DMS53 treated with DMSO at 0.1 percent for 48 hours (cell line): ENCODE measurements at regions not wholly inside any gene's neighbourhood (a gene's known extent, or its start where the extent isn't known, plus 50 kb on each side); places are given as distances from the start of the nearest gene placed in this dataset.
"Not testable (repeated sequence)": the region's sequence is repeated elsewhere in the genome, so short reads cannot be mapped to it uniquely, and the experiment has no call there.

ENCODE experiments used
- DNase-seq: peaks from one replicate; lab custom pipeline; 2025; ENCODE audit not compliant: unreplicated experiment; lab: John Stamatoyannopoulos, UW

DNA sequence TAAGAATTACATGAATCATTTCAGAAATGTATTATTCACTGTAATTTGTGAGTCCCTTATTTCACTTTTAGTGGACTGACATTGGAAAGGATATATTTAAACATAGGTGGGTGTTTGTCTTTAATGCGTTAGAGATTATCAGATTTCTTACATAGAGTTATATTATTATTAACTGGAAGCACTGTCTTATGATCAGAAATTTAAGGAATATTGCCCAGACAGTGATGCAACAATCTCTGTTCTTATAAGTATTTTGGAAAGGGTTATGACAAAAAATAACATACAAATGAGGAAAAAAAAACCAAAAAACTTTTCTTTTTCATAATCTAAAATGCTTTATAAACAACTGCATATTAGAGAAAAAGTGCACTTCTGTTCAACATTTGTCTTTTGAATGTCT is 836.6 kb downstream of the SLC6A15 start:
- no peak for DNase-seq

DNA sequence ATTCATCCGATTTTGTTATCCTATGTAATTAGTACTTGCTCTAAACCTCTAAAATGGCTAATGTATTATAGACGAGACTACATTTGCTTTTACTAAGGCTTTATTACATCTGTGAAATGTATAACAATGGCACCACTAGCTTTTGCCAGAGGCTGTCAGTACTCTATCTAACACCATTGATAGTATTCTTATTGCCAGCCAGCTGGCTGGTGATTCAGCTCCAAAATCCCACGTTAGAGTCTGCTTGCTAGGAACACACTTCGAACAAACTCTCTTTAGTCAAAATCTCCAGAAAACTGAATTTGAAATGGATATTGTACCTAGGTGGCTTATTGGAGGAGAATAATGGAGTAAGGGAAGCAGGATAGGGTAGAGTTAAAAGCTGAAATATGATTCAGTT is 839.2 kb downstream of the SLC6A15 start:
- no peak for DNase-seq

DNA sequence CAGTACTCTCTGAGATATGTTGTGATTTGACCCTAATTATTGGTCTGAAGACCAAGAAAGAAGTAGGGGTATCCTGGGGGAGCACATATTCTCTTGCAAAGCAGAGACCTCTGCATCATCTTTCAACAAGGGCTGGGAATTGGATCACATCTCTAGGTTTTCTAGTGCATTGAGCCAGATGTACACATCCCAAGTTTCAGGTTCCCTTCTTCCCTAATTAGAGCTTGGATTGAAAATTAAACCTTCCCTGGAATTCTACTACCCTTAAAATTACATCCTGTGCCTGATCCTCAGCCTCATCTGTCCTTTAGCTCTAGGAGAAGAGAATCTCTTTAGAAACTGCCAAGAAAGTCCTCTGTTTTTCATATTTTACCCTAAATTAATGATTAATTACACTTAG is 839.6 kb downstream of the SLC6A15 start:
- DNase-seq = no peak

DNA sequence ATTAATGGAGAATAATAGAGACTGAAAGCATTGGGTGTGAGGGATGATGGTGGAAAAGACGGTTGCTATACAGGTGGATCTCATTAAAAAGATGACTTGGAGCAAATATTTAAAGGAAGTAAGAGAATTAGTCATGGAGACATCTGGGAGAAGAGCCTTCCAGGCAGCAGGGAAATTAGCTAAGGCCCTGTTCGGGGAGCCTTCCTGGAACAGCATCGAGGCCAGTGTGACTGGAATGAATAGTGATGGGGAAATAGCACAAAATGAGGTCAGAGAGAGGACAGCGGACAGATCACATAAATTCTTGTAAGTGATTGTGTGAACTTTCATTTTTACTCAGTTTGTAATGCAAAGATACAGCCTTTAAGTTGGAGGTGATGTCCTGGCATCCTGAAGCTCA is 842.3 kb downstream of the SLC6A15 start:
- DNase-seq = no peak

DNA sequence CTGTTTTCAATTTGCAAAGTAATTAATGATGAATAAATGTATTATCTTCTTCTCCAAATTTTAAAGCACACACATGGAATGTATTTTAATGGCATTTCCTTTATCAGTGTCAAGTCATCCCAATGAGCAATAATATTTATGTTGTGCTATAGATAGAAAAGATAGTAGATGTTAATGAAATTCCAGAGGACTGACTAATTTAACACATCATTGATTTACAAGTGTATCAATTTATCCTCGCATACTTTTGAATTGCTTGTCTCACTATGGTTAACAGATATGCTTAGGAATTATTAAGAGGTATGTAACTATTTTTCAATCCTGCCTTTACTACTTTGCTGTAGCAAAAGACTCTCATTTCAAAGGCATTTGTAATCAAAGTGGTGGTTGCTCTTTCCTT is 842.9 kb downstream of the SLC6A15 start:
- no peak for DNase-seq

DNA sequence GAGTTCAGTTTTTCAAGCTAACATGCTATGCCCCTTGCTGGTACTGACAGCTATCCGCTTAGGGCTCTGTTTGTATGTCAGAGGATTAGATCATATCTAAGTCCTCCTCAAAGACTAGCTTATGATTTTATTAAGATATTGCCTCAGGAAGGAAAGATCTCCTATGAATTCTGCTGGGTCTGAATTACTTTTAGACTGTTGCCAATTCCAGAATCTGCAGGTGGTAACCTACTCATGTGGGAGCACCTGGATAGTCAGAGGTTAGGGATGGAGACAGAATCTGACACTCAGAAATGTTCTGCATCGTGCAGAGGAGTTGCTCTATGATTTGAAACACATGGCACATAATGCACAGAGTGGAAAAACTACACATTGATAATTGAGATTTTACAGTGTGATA is 843.4 kb downstream of the SLC6A15 start:
- no peak for DNase-seq

DNA sequence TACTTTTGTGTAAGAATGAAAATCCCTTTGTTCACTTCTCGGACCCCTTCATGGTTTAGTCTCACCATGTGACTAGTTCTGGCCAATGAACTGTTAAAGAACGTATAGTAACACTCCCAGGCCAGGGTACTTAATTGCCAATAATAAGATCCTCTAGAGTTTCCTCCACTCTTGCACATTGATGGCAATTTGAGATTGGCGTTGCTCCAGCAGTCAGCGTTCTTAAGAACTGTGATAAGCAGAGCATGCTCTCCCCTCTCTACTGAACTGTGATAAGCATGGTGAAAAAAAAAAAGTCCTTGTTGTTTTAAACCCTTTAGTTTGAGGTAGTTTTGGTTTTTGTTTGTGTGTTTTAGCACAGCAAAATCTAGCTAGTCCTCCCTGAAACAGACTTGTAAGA is 854.5 kb downstream of the SLC6A15 start:
- DNase-seq = no peak

DNA sequence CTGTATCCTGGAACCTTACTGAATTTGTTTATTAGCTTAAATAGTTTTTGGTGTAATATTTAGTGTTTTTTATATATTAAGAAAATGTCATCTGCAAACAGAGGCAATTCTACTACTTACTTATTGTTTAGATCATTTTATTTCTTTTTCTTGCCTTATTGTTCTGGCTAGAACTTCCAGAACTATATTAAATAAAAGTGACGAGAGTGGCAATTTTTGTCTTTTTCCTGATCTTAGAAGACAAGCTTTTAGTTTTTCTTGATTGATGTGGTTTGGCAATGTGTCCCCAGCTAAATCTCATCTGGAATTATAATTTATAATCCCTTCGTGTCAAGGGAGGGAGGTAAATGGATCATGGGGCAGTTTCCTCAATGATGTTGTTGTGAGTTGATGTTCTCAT is 857.8 kb downstream of the SLC6A15 start:
- DNase-seq = no peak

DNA sequence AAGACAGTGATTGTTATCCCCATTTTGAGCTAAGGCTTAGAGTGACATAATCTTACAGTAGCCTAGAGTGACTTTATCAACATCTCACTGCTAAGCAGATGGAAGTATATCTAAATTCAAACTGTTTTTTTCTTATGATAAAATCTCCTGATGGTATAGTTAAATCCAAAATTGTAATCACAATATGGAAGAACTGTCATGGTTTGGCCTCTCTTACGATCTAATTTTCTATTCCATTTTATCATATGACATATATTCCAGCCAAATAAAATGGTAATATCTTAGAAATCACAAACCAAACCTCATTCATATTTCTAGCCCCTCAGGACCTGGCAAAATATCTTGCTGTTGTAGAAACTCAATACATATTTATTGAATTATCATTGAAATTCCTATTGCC is 864.7 kb downstream of the SLC6A15 start:
- DNase-seq = no peak

DNA sequence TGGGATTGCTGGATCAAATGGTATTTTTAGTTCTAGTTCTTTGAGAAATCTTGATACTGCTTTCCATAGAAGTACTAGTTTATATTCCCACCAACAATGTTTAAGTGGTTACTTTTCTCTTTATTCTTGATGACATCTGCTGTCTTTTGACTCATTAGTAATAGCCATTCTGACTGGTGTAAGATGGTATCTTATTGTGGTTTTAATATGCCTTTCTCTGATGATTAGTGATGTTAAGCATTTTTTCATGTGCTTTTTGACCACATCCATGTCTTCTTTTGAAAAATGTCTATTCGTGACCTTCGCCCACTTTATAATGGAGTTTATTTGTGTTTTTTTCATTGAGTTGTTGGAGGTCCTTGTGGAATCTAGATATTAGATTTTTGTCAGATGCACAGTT is 865.7 kb downstream of the SLC6A15 start:
- no peak for DNase-seq

DNA sequence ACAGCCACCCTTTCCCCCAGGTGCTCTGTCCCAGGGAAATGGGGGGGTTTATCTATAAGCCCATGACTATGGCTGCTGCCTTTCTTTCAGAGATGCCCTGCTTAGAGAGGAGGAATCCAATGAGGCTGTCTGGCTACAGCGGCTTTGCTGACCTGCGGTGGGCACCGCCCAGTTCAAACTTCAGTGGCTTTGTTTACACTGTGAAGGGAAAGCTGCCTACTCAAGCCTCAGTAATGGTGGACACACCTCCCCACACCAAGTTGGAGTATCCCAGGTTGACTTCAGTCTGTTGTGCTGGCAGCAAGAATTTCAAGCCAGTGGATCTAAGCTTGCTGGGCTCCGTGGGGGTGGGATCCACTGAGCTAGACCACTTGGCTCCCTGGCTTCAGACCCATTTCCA is 869.2 kb downstream of the SLC6A15 start:
- DNase-seq = no peak

DNA sequence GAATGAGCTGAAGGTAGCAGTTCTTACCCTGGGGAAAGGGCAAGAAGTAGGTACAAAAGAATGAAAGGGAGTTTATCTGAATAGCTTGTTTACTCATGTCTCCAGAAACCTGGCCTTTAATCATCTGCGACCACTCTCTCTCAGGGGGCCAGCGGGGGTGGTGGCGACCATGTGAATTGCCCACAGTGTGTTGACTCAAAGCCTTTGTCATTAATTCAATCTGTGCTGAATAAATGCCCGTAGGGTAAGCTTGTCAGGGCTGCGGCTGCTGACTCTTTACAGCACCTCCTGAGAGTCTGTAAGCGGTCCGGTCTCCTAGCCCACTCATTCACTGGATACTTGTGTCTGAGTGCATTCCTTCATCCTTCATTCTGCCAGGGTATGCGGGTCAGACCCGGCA is 874.4 kb downstream of the SLC6A15 start:
- DNase-seq = no peak

DNA sequence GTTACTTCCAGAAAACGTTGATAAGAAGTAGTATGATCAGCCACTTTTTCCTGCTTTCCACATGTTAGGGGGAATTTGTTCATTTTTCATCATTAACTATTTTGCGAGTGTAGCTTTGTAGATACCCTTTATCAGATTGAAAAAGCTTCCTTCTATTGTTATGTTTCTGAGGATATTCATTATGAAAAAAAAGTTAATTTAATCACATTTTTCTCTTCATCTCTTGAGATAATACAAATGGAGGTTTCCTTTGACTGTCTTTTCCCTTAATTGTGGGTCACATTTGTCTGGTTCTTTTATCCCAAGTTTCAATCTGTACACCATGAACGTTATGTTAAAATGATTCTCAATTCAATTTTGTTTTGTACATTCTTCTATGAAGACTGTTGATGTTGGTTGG is 875.7 kb downstream of the SLC6A15 start:
- no peak for DNase-seq

DNA sequence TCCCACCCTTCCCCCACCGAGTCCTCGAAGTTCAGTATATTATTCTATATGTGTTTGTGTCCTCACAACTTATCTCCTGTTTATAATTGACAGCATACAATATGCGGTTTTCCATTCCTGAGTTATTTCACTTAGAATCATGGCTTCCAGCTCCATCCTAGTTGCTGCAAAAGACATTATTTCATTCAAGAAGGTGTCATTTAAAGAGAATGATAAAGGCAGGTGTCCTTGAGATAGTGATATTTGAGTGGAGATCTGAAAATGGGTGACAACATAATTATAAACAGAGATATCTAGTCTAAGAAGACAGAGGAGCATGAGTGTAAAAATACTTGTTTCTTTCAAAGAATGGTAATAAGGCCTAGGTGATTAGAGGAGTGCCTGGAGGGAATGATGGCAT is 876.8 kb downstream of the SLC6A15 start:
- DNase-seq = no peak

DNA sequence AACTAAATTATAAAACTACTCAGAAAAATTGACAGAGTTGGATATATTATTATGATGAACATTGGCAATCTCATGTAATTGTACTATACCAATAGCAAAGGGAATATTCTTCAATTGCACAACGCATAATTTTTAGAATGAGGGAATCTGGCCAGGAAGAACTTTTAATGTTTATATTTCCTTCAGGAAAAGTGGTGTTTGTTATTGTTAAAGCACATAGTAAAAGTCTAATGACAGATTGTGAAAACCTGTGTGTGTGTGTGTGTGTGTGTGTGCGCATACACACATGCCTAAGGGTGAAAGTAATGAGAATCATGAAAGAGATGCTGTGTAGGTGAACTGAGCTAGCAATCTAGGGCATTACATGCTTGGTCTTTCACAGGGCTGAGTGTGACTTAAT is 877.7 kb downstream of the SLC6A15 start:
- DNase-seq = no peak

DNA sequence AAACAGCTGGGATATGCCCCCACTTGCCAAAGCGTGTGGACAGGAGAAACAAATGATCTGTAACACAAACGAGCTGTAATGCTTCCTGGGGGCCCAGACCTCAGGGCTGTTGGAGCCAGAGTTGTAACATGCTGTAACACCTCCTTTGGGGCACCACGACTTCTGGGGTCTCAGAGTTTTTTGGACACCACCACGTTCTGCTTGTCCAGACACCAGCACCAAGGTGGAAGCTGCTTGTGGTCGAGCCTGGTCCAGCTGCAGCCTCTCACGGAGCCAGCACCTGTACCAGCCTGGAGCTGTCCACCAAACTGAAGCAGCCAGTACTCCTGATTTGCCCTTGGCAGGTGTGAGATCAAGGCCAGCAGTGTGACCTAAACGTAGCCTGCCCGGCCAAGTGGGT is 879.4 kb downstream of the SLC6A15 start:
- no peak for DNase-seq

DNA sequence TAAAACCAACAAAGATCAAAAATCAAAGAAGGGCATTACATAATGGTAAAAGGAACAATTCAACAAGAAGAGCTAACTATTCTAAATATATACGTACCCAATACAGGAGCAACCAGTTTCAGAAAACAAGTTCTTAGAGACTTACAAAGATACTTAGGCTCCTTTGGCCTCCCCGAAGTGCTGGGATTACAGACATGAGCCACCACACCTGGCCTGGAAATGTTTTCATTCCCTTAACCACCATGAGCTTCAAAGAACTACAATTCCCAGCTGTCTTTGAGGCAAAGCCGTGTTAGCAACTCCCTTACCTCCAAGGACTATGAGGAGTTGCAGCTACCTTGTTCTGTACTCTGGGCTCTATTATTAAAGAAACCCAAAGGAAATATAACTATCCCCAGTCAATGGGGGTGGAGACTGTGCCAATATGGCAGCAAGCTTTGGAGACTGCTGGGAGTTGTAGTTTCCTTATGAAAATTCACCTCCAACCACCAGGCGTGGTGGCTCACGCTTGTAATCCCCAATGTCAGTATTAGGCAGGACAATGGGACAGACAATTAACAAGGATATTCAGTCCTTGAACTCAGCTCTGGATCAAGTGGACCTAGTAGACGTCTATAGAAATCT is 893.9 kb downstream of the SLC6A15 start:
- not testable (repeated sequence) for DNase-seq

DNA sequence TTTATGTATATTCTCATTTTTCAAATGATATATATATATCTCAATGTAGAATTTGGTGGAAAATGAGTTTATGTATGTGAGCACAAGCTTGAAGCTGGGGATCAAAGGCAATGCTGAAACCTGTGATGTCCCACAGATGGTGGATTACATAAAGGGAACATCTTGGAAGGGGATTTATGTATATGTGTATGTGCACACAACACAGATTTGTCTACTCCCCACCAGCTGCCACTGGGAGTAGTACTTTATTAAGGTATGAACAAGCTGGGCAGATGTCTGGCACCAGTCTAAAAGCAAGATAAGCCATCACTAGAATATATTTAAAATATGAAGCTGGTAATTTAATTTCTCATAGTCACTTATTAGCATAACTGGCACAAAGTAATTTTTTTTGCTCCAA is 895.6 kb downstream of the SLC6A15 start:
- no peak for DNase-seq

DNA sequence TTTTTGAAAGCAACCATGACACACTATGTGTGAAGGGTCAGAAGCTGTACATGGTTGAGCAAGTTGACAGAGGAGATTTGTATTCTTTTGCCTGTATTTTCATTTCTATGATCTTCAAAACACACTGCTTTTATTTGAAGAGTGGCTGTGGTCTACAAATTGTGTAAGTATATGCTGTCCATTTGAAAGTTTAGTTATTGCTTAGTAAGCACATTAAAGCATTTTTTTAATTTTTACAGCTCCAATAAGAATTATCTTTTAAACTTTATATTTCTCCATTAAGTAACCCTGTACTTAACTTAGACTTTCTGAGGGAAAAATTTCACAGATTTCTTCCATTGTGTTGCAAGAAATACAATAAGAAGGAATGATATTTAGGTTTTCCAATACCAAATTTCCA is 915.2 kb downstream of the SLC6A15 start:
- no peak for DNase-seq

DNA sequence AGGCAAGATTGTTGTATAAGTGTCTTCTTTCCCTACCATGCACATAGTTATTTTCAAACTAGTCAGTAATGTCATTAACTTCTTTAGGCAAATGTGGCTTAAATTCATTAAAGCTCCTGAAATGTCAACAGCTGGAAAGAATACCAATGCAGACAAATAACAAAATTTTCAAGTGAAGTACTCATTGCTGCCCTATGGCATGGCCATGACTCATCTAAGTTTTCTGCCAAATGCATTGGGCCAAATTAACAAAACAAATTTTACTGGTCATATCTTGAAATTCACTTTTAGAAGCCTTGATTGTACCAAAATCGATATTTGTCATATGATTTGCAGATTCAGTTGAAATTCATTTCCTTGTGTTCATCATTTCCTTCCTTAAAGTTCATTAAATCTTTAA is 915.9 kb downstream of the SLC6A15 start:
- DNase-seq = no peak

DNA sequence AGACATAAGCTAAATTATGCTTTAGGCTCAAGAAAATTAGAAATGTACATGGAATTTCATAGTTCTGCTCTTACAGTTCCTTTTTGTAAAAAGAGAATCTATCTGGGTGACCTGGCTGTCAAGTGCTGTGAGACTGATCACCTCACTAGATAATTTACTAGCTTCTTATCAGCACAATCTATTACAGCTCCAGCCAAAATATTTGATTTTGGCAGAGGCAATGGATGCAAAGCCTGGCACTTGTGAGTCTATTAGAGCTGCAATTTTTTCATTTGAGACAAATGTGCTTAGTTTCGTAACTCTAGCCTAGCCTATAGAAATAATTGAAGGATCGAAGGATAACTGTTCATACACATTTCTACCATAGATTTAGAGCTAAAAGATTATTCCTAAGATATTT is 927.5 kb downstream of the SLC6A15 start:
- DNase-seq = no peak

DNA sequence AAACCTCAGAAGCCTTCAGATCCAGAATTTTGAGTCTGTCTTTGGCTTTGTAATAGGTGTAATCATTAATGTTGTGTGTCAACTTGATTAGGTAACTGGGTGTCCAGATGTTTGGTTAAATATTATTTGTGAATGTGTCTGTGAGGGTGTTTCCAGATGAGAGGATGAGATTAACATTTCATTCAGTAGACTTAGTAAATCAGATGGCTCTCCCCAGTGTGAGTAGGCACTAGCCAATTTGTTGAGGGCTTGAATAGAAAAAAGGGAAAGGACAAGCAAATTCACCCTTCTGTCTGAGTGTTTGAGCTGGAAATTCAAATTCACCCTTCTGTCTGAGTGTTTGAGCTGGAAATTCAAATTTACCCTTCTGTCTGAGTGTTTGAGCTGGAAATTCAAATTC is 932.2 kb downstream of the SLC6A15 start:
- no peak for DNase-seq

DNA sequence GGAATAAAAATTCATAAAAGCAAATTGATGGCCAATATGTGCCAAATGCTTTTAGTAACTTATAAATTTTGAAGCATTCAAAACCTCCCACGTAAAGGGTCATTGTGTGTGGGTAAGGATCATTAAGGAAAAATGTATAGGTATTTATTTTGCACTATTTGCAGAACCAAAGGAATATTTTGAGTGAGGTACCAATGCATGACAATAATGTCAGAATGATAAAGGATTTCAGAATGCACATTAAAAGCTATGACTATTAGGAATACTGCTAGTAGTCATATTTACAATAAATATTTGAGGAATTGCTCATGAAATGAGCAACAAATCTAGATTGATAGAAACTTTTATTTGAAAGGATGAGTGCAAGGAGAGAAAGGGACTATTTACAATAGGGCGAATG is 932.8 kb downstream of the SLC6A15 start:
- DNase-seq = no peak

DNA sequence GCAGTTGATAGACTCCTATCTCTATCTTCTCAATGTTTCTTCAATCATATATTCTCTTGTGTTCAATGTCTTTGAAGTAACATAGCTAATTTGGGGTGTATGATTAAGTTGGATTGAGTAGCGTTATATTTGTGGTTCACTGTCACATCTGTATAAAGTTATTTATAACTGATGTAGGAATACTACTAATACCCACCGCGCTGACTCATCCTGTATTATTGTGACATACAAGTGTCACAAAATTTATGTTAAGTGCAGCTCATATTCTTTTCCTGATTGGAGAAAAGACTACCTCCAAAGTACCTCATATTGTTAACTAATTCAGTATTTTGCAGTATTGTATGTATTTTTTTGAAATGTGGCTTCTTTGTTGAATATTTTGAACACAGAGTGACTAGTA is 940.8 kb downstream of the SLC6A15 start:
- DNase-seq = no peak
